HAP-1 (cell line): ENCODE measurements at regions not wholly inside any gene's neighbourhood (a gene's known extent, or its start where the extent isn't known, plus 50 kb on each side); places are given as distances from the start of the nearest gene placed in this dataset.

ENCODE experiments used
- DNase-seq, 2 experiments: peaks; one replicate each; pipeline ENCODE4 v3.0.0-alpha.2; 2016 to 2020; ENCODE audit warnings: low spot score in 2 of 2
- H3K27me3 ChIP-seq: fragments of 250-450 bp; sonication (Bioruptor Pico); 2 replicates; pipeline ENCODE4 v1.5.1; 2020; ENCODE audit warnings: low read depth, mild to moderate bottlenecking, moderate library complexity
- H3K36me3 ChIP-seq: fragments of 250-450 bp; sonication (Bioruptor Pico); replicated peaks from 2 replicates; pipeline ENCODE4 v1.5.1; 2020; ENCODE audit warnings: mild to moderate bottlenecking
- H3K4me1 ChIP-seq: fragments of 250-450 bp; sonication (Bioruptor Pico); 2 replicates; pipeline ENCODE4 v1.5.1; 2020; ENCODE audit warnings: mild to moderate bottlenecking
- H3K4me3 ChIP-seq: fragments of 250-450 bp; sonication (Bioruptor Pico); 2 replicates; pipeline ENCODE4 v1.5.1; 2020; ENCODE audit warnings: mild to moderate bottlenecking, moderate library complexity
- H3K9me3 ChIP-seq: fragments of 250-450 bp; sonication (Bioruptor Pico); 2 replicates; pipeline ENCODE4 v1.5.1; 2020; ENCODE audit warnings: mild to moderate bottlenecking, moderate library complexity
- in situ Hi-C: fragments of 300-500 bp; cut with MboI; formaldehyde crosslinking; loops from 3 replicates; pipeline ENCODE4 v1.14.3; 2020; ENCODE audit warnings: low sequenced_read_pairs, inconsistent platforms, mixed read lengths

DNA sequence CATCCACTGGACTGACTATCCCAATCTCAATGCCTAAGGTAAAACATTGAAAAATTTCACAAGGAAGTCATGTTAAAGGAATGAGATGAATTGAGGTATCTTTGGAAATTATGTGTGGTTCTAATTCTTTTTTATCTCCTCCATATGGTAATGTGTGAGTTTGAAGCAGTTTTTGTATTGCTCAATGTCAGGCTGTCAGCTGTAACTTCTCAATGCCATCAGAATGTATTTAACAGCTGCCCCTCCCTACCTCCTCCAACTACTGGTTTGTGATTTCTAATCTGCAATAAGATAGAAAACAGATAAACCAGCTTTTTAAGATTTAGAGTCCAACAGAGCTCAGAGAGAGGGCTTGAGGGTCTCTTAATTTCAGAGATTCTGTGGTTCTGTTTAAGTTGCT, 1005.8 kb upstream of the ADGRB3 start:
- in situ Hi-C loops = no loop called here
- DNase-seq = no peak
- no peaks in the 10 kb centered on the region for H3K9me3 ChIP-seq

GRCh38 chr6:67615796-67616195, 1019.3 kb upstream of the ADGRB3 start:
- no peak for DNase-seq
- no peaks in the 10 kb centered on the region for H3K36me3 ChIP-seq
- H3K4me1 ChIP-seq = no peaks in the 10 kb centered on the region
- no peak overlapping the region for H3K4me3 ChIP-seq
- H3K9me3 ChIP-seq = no peaks in the 10 kb centered on the region
- in situ Hi-C loops = no loop called here
- no peaks in the 10 kb centered on the region for H3K27me3 ChIP-seq

More for the DNA sequence above, 1005.8 kb upstream of the ADGRB3 start:
- Histone ChIP-seq H3K27me3 (no peaks in the 10 kb centered on the region), H3K4me3 (no peak overlapping the region), H3K36me3 (no peaks in the 10 kb centered on the region), H3K4me1 (no peaks in the 10 kb centered on the region)

DNA sequence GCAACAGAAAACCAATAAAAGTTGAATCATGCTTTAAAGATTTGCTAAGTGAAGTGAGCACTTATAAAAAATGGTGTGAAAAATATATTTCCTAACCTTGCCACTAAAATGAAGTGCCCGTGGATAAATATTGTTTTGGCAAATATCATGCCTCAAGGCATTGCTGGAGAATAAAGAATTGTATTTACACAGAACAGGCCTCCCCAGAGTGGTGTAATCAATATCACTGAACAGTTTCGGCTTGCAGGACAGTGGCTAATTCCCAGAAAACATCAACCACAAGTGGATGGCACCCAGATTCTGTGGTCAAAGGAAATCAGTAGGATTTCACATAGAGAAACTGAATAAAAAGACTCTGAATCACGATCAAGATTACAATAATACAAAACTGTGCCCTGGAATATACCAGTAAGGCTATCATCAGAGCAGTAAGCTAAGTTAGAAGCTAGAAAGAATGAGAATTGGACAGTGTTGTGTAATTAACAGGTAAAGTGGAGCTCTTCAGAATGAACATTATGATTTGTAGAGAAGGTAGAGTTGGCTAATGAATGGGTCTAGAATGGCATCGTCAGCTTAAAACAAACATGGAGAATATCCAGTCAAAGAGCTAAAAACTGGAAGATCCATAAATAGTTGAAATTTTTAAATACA, 1026.9 kb upstream of the ADGRB3 start:
- H3K4me1 ChIP-seq = no peaks in the 10 kb centered on the region
- no peaks in the 10 kb centered on the region for H3K36me3 ChIP-seq
- no peaks in the 10 kb centered on the region for H3K9me3 ChIP-seq
- H3K27me3 ChIP-seq = no peaks in the 10 kb centered on the region
- no peak for DNase-seq
- H3K4me3 ChIP-seq = no peak overlapping the region
- in situ Hi-C loops = no loop called here

GRCh38 chr6:67606906-67607828, 1027.9 kb upstream of the ADGRB3 start:
- H3K27me3 ChIP-seq = no peaks in the 10 kb centered on the region
- H3K4me1 ChIP-seq = no peaks in the 10 kb centered on the region
- DNase-seq = no peak
- in situ Hi-C loops = no loop called here
- H3K9me3 ChIP-seq = no peaks in the 10 kb centered on the region
- H3K36me3 ChIP-seq = no peaks in the 10 kb centered on the region
- H3K4me3 ChIP-seq = no peak overlapping the region

- no peaks in the 10 kb centered on the region for H3K36me3 ChIP-seq
- H3K27me3 ChIP-seq = no peaks in the 10 kb centered on the region
- no peak overlapping the region for H3K4me3 ChIP-seq
- no peak for DNase-seq
- no peaks in the 10 kb centered on the region for H3K4me1 ChIP-seq
- in situ Hi-C loops = no loop called here
- no peaks in the 10 kb centered on the region for H3K9me3 ChIP-seq
Measured at GRCh38 chr6:67594366-67594765, 1040.7 kb upstream of the ADGRB3 start.

DNA sequence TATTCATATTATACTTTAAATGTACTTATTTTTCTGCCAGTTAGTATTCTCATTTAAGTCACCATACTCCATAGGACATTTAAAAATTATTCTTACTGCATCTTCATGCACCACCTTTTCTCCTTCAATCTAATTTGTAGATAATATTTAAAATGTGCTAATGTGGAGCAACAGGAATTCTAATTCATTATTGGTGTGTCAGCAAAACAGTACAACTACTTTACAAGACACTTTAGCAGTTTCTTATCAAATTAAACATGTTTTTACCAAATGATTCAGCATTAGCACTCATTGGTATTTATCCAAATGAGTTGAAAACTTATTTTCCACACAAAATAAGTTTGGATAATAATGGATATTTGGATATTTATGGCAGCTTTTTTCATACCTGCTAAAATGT, 1041.8 kb upstream of the ADGRB3 start:
- no peak for DNase-seq
- H3K36me3 ChIP-seq = no peaks in the 10 kb centered on the region
- H3K4me1 ChIP-seq = no peaks in the 10 kb centered on the region
- in situ Hi-C loops = no loop called here
- H3K27me3 ChIP-seq = no peaks in the 10 kb centered on the region
- H3K4me3 ChIP-seq = no peak overlapping the region
- no peaks in the 10 kb centered on the region for H3K9me3 ChIP-seq

GRCh38 chr6:67591910-67592309, 1043.2 kb upstream of the ADGRB3 start:
- no peak for DNase-seq
- Histone ChIP-seq H3K9me3 (no peaks in the 10 kb centered on the region), H3K4me3 (no peak overlapping the region), H3K36me3 (no peaks in the 10 kb centered on the region), H3K27me3 (no peaks in the 10 kb centered on the region), H3K4me1 (no peaks in the 10 kb centered on the region)
- in situ Hi-C loops = no loop called here

GRCh38 chr6:67567842-67568241, 1067.2 kb upstream of the ADGRB3 start:
- Histone ChIP-seq H3K4me1 (no peaks in the 10 kb centered on the region), H3K4me3 (no peak overlapping the region), H3K27me3 (no peaks in the 10 kb centered on the region), H3K36me3 (no peaks in the 10 kb centered on the region), H3K9me3 (no peaks in the 10 kb centered on the region)
- no peak for DNase-seq
- in situ Hi-C loops = no loop called here

DNA sequence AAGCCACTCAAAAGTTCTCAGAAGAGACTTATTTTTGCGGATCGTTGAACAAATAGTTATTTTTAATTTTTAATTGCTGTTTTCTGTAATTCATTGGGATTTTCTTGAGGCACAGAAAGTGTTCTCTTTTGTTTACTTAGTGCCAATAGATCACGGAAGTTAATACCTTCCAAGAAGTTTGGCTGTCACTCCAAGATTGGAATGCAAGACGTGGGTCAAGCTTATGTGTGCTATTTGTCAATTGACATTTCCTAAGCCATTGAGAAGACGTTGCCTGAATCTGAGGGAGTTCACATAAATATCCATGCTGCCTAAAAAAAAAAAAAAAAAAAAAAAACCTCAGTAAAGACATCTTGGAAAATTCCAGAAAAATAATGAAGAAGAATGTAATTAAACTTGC, 1071.4 kb upstream of the ADGRB3 start:
- Histone ChIP-seq H3K36me3 (no peaks in the 10 kb centered on the region), H3K9me3 (no peaks in the 10 kb centered on the region), H3K4me1 (no peaks in the 10 kb centered on the region), H3K27me3 (no peaks in the 10 kb centered on the region), H3K4me3 (no peak overlapping the region)
- in situ Hi-C loops = no loop called here
- DNase-seq = no peak

DNA sequence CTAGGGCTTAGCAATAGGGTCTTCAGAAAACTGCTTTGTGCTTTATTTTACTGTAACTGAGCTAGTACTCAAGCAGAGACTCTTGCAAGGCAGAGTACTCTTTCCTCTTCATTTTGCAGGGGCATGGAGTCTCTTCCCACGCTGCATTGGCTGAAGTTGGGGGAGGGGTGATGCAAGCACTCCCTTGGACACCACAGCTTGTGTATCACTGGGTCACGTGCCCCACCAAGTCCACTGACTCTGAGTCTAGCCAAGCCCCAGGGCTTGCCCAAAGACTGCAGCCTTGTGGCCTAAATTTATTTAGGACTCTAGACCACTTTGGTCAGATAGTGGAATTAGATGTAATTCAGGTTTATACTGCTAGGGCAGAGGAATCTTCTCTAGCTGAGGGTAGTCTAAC, 1075.0 kb upstream of the ADGRB3 start:
- H3K9me3 ChIP-seq = no peaks in the 10 kb centered on the region
- H3K4me1 ChIP-seq = no peaks in the 10 kb centered on the region
- no peaks in the 10 kb centered on the region for H3K36me3 ChIP-seq
- in situ Hi-C loops = no loop called here
- no peaks in the 10 kb centered on the region for H3K27me3 ChIP-seq
- no peak for DNase-seq
- H3K4me3 ChIP-seq = no peak overlapping the region

- in situ Hi-C loops = no loop called here
- Histone ChIP-seq H3K36me3 (no peaks in the 10 kb centered on the region), H3K27me3 (no peaks in the 10 kb centered on the region), H3K9me3 (no peaks in the 10 kb centered on the region), H3K4me3 (no peak overlapping the region), H3K4me1 (no peaks in the 10 kb centered on the region)
- DNase-seq = no peak
Measured at GRCh38 chr6:67558985-67559384, 1076.1 kb upstream of the ADGRB3 start.

- Histone ChIP-seq H3K4me1 (no peaks in the 10 kb centered on the region), H3K4me3 (no peak overlapping the region), H3K27me3 (no peaks in the 10 kb centered on the region), H3K9me3 (no peaks in the 10 kb centered on the region; the same call in 1 of the 2 replicates), H3K36me3 (no peaks in the 10 kb centered on the region)
- in situ Hi-C loops = no loop called here
- no peak for DNase-seq
Measured at GRCh38 chr6:67544851-67545452, 1090.1 kb upstream of the ADGRB3 start.

DNA sequence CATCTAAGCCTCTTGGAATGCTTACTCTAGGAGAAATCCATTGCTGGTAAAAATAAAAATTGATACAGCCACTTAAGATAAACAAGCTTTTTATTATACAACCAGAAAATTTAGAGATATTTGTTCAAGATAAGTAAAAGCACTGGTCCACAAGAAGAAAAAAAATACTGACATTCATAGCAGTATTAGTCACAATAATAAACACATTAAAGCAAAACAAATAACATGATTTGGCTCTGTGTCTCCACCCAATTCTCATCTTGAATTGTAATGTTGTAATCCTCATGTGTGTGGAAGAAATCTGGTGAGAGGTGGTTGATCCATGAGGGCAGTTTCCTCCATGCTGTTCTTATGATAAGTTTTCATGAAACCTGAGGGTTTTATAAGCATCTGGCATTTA, 1093.5 kb upstream of the ADGRB3 start:
- H3K36me3 ChIP-seq = no peaks in the 10 kb centered on the region
- no peaks in the 10 kb centered on the region for H3K4me1 ChIP-seq
- no peak overlapping the region for H3K4me3 ChIP-seq
- in situ Hi-C loops = no loop called here
- no peaks in the 10 kb centered on the region; the same call in 1 of the 2 replicates for H3K9me3 ChIP-seq
- H3K27me3 ChIP-seq = no peaks in the 10 kb centered on the region
- no peak for DNase-seq

DNA sequence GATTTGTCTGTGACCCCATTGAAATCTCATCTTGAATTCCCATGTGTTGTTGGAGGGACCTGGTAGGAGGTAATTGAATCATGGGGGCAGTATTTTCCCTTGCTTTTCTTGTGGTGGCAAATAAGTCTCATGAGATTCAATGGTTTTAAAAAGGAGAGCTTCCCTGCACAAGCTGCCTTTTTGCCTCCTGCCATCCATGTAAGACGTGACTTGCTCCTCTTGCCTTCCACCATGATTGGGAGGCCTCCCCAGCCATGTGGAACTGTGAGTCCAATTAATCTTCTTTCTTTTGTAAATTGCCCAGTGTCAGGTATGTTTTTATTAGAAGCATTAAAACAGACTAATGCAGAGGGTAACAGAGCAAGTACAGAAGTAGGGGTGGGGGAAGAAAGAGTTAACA, 1097.0 kb upstream of the ADGRB3 start:
- in situ Hi-C loops = no loop called here

More for the DNA sequence above, 1097.0 kb upstream of the ADGRB3 start:
- Histone ChIP-seq H3K36me3 (no peaks in the 10 kb centered on the region), H3K9me3 (no peaks in the 10 kb centered on the region; the same call in 1 of the 2 replicates), H3K4me3 (no peak overlapping the region), H3K27me3 (no peaks in the 10 kb centered on the region), H3K4me1 (no peaks in the 10 kb centered on the region)
- DNase-seq = no peak
